ENCODE measurements at regions not wholly inside any gene's neighbourhood (a gene's known extent, or its start where the extent isn't known, plus 50 kb on each side); places are given as distances from the start of the nearest gene placed in this dataset.

DNA sequence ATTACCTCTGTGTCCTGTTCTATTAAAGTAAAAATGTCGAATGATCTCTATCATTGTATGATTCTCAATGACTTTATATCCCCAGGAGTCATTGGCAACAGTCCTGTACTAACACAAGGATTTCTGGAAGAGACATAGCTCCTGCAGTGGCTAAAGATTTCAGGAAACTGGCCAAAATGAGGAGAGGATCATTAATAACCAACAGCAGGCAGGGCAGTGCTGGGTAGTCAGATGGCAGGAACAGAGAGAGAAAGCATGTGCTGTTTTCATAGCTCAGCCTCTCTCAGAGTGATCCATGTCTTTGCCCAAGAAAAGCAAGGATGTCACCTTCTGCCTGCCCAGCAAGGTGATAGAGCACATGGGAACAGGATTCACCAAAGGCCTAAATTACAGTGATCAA, 604.7 kb upstream of the PLXNA2 start:
- H3K9ac ChIP-seq (ENCODE audit: low read length in 5 of 5) = no peak overlapping the region
- no peaks in the 10 kb centered on the region for H3K9me3 ChIP-seq (ENCODE audit: control insufficient read depth in 5 of 5, low read length in 5 of 5)
- H3K27me3 ChIP-seq (ENCODE audit: control insufficient read depth in 5 of 5, insufficient read depth in 4 of 5, low read length in 5 of 5) = peaks cover 0 to 2% (median 0%) of the 10 kb centered on the region in 5 donors
- no peaks in the 10 kb centered on the region for H3K4me1 ChIP-seq (ENCODE audit: control insufficient read depth in 5 of 5, insufficient read depth in 5 of 5, low read length in 5 of 5)
- H3K4me3 ChIP-seq (ENCODE audit: low read depth in 1 of 5, low read length in 5 of 5) = no peak overlapping the region
- H3K27ac ChIP-seq (ENCODE audit: low read depth, low read length) = no peak overlapping the region
- no peaks in the 10 kb centered on the region for H3K36me3 ChIP-seq (ENCODE audit: control insufficient read depth in 5 of 5, insufficient read depth in 5 of 5, low read length in 5 of 5)

DNA sequence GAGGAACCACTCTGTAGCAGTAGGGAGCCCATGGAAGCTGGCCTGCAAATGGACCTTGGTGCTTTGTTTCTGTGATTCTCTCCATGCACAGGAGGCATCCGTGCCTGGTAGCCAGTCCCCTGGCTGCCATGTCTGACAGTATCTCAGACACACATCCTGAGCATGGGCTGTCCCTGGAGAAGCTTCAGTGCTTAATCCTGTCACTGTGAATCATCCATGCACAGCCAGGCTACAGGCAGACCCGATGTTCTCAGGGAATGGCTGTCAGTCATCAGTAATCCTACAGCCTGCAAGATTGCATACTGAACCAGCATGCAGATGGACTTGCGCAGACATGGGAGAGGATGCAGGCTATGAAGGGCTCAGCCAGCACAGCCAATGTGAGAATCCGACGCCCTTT, 606.3 kb upstream of the PLXNA2 start:
- no peaks in the 10 kb centered on the region for H3K9me3 ChIP-seq (ENCODE audit: control insufficient read depth in 5 of 5, low read length in 5 of 5)

DNA sequence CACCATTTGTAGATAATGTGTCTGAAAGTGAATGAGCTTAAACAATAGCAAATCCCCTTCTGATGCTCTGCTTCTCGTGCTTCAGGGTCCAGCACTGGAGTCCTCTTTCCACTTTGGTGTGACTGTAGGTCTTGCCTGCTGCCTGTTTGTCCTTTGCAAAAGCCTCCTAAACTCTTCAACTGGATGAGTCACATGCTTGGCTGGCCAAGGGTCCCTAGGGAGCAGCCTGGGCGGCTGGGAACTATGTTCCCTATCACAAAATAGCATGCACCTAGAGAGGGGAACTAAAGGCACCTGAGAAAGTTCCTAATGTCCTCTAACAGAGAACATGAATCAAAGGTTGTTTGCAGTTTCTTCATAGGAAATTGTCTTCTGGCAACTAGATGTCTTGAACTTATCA, 607.2 kb upstream of the PLXNA2 start:
- Histone ChIP-seq H3K27me3 (ENCODE audit: control insufficient read depth in 5 of 5, insufficient read depth in 4 of 5, low read length in 5 of 5) (peaks cover 0 to 2% (median 0%) of the 10 kb centered on the region in 5 donors), H3K36me3 (ENCODE audit: control insufficient read depth in 5 of 5, insufficient read depth in 5 of 5, low read length in 5 of 5) (no peaks in the 10 kb centered on the region), H3K4me1 (ENCODE audit: control insufficient read depth in 5 of 5, insufficient read depth in 5 of 5, low read length in 5 of 5) (no peaks in the 10 kb centered on the region), H3K9ac (ENCODE audit: low read length in 5 of 5) (no peak overlapping the region), H3K4me3 (ENCODE audit: low read depth in 1 of 5, low read length in 5 of 5) (no peak overlapping the region), H3K27ac (ENCODE audit: low read depth, low read length) (no peak overlapping the region), H3K9me3 (ENCODE audit: control insufficient read depth in 5 of 5, low read length in 5 of 5) (no peaks in the 10 kb centered on the region)

More for the DNA sequence above, 606.3 kb upstream of the PLXNA2 start:
- H3K36me3 ChIP-seq (ENCODE audit: control insufficient read depth in 5 of 5, insufficient read depth in 5 of 5, low read length in 5 of 5) = no peaks in the 10 kb centered on the region
- no peak overlapping the region for H3K27ac ChIP-seq (ENCODE audit: low read depth, low read length)
- H3K27me3 ChIP-seq (ENCODE audit: control insufficient read depth in 5 of 5, insufficient read depth in 4 of 5, low read length in 5 of 5) = peaks cover 0 to 2% (median 0%) of the 10 kb centered on the region in 5 donors
- no peak overlapping the region for H3K4me3 ChIP-seq (ENCODE audit: low read depth in 1 of 5, low read length in 5 of 5)
- no peak overlapping the region for H3K9ac ChIP-seq (ENCODE audit: low read length in 5 of 5)
- H3K4me1 ChIP-seq (ENCODE audit: control insufficient read depth in 5 of 5, insufficient read depth in 5 of 5, low read length in 5 of 5) = no peaks in the 10 kb centered on the region

DNA sequence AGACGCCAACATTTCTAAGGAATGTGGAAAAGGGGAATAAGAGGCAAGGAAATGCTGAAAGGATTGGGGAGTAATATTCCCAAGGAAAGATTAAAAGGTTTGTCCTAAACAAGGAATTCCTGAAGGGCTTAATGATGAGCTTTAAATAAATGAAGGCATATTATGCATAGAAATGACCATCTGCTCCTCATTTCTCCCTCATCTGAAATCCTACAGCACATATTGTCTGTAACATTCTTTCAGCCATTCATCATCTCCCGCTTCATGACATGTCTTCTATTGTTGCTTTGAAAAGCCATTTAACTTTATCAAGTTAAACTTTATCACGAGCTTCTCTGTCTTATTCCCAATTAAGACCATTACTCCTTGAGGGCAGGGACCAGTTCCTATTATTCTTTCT, 608.7 kb upstream of the PLXNA2 start:
- no peaks in the 10 kb centered on the region for H3K4me1 ChIP-seq (ENCODE audit: control insufficient read depth in 5 of 5, insufficient read depth in 5 of 5, low read length in 5 of 5)
- no peak overlapping the region for H3K27ac ChIP-seq (ENCODE audit: low read depth, low read length)
- H3K27me3 ChIP-seq (ENCODE audit: control insufficient read depth in 5 of 5, insufficient read depth in 4 of 5, low read length in 5 of 5) = peaks cover 0 to 2% (median 0%) of the 10 kb centered on the region in 5 donors
- no peaks in the 10 kb centered on the region for H3K9me3 ChIP-seq (ENCODE audit: control insufficient read depth in 5 of 5, low read length in 5 of 5)
- no peaks in the 10 kb centered on the region for H3K36me3 ChIP-seq (ENCODE audit: control insufficient read depth in 5 of 5, insufficient read depth in 5 of 5, low read length in 5 of 5)
- no peak overlapping the region for H3K4me3 ChIP-seq (ENCODE audit: low read depth in 1 of 5, low read length in 5 of 5)
- H3K9ac ChIP-seq (ENCODE audit: low read length in 5 of 5) = no peak overlapping the region

DNA sequence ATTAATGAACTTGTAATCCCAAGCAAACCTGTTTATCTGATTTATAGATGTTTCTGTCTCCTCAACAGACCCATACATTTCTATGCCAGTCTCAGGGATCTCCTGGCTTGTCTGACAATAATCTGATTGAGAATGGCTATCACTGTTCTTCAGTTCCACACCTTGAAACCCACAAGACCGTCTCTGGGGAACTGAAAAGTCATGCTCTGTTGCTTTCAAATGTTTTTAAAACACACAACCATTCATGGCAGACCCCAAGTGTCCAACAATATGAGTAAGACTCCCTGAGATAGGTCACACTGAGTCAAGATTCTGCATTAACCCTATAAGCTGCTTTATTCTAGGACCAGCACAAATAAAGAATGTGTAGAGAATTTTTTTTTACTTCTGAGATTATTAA, 611.2 kb upstream of the PLXNA2 start:
- Histone ChIP-seq H3K27ac (ENCODE audit: low read depth, low read length) (no peak overlapping the region), H3K4me1 (ENCODE audit: control insufficient read depth in 5 of 5, insufficient read depth in 5 of 5, low read length in 5 of 5) (no peaks in the 10 kb centered on the region), H3K9ac (ENCODE audit: low read length in 5 of 5) (no peak overlapping the region), H3K4me3 (ENCODE audit: low read depth in 1 of 5, low read length in 5 of 5) (no peak overlapping the region), H3K27me3 (ENCODE audit: control insufficient read depth in 5 of 5, insufficient read depth in 4 of 5, low read length in 5 of 5) (peaks cover 0 to 2% (median 0%) of the 10 kb centered on the region in 5 donors), H3K9me3 (ENCODE audit: control insufficient read depth in 5 of 5, low read length in 5 of 5) (no peaks in the 10 kb centered on the region), H3K36me3 (ENCODE audit: control insufficient read depth in 5 of 5, insufficient read depth in 5 of 5, low read length in 5 of 5) (no peaks in the 10 kb centered on the region)

DNA sequence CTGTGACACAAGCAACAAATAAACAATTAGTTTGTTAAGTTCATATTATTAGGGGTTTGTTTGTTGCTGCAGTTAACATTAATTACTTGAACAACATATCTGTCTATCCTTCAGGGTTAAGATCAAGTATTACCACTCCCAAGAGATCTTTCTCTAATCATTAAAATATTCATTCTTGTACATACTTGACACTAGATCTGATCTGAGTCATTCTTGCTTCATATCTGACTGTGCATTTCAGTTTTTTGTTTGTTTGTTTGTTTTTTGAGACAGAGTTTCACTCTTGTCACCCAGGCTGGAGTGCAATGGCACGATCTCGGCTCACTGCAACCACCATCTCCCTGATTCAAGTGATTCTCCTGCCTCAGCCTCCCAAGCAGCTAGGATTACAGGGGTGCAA, 613.3 kb upstream of the PLXNA2 start:
- H3K4me1 ChIP-seq (ENCODE audit: control insufficient read depth in 5 of 5, insufficient read depth in 5 of 5, low read length in 5 of 5) = no peaks in the 10 kb centered on the region
- H3K36me3 ChIP-seq (ENCODE audit: control insufficient read depth in 5 of 5, insufficient read depth in 5 of 5, low read length in 5 of 5) = no peaks in the 10 kb centered on the region
- no peaks in the 10 kb centered on the region for H3K27me3 ChIP-seq (ENCODE audit: control insufficient read depth in 5 of 5, insufficient read depth in 4 of 5, low read length in 5 of 5)
- no peak overlapping the region for H3K9ac ChIP-seq (ENCODE audit: low read length in 5 of 5)
- no peaks in the 10 kb centered on the region for H3K9me3 ChIP-seq (ENCODE audit: control insufficient read depth in 5 of 5, low read length in 5 of 5)
- H3K4me3 ChIP-seq (ENCODE audit: low read depth in 1 of 5, low read length in 5 of 5) = no peak overlapping the region
- H3K27ac ChIP-seq (ENCODE audit: low read depth, low read length) = no peak overlapping the region

DNA sequence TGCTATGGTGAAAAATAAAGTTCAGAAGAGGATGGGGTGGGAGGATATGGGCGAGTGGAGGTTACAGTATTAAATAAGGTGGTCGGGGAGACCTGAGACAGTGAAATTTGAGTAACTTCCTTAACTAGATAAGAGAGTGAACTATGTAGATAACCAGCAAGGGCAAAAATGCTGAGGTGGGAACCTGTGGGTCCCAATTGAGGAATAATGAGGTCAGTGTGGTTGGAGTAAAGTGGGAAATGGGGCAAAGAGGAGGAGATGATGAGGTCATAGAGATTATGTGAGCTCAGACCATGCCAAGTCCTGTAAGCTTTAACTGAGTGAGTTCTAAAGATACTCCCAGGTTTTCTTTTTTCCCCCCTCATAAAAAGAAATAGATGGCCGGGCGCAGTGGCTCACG, 614.6 kb upstream of the PLXNA2 start:
- H3K9ac ChIP-seq (ENCODE audit: low read length in 5 of 5) = no peak overlapping the region
- no peaks in the 10 kb centered on the region for H3K9me3 ChIP-seq (ENCODE audit: control insufficient read depth in 5 of 5, low read length in 5 of 5)
- H3K4me3 ChIP-seq (ENCODE audit: low read depth in 1 of 5, low read length in 5 of 5) = no peak overlapping the region
- H3K36me3 ChIP-seq (ENCODE audit: control insufficient read depth in 5 of 5, insufficient read depth in 5 of 5, low read length in 5 of 5) = no peaks in the 10 kb centered on the region
- no peaks in the 10 kb centered on the region for H3K4me1 ChIP-seq (ENCODE audit: control insufficient read depth in 5 of 5, insufficient read depth in 5 of 5, low read length in 5 of 5)
- no peak overlapping the region for H3K27ac ChIP-seq (ENCODE audit: low read depth, low read length)
- no peaks in the 10 kb centered on the region for H3K27me3 ChIP-seq (ENCODE audit: control insufficient read depth in 5 of 5, insufficient read depth in 4 of 5, low read length in 5 of 5)

DNA sequence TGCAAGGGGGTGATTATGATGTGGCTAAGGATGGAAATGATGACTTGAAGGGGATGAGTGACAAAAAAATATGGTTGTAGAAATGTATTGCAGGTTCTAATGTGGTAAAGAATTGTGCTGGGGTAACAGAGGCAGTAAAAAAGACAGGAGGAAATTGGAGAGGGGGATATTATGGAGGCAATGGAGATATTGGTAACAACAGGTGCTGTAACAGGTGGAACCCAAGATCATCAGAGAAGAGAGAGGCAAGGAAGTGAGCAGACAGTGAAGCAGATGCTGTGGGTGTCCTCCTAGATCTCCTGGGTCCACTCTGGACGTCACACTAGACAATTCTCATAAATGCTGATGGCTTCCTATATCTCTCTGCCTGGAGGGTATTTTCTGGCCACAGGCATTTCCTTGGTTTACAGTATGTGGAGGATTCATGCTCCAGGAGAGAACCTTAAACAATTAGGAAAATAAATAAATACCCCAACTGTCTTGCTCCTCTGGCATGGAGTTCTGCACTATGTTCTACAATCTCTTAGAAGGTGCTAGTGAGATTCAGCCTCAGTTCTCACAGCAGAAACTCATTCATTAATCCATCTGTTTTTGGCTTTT, 620.3 kb upstream of the PLXNA2 start:
- no peak overlapping the region for H3K9ac ChIP-seq (ENCODE audit: low read length in 5 of 5)

DNA sequence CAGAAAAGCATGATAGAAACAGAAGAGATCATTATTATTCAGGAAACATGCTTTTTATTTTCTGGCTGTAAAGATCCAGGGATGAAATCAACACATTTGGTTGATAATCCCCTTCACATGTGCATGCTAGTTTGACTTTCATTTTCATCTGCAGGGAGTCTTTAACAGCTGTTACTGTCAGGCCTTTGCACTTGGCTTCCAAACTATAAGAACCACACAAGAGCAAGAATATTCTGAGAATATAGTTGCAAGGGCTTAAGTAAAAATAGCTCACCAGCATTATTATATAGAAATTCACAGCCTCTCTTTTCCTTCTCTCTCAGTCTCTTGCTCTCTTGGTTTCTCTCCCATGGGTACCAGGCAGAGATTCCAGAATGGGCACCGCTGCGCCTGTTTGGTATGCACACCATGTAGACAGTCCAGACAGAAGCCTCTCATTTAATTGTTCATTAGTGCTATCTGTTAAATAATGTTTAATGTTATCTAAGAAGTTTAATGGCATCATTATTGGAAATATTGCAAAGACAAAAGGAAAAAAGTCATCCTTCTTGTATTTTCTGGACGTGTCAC, 622.3 kb upstream of the PLXNA2 start:
- Histone ChIP-seq H3K9me3 (ENCODE audit: control insufficient read depth in 5 of 5, low read length in 5 of 5) (peaks cover 0 to 4% (median 0%) of the 10 kb centered on the region in 5 donors), H3K4me1 (ENCODE audit: control insufficient read depth in 5 of 5, insufficient read depth in 5 of 5, low read length in 5 of 5) (no peaks in the 10 kb centered on the region), H3K9ac (ENCODE audit: low read length in 5 of 5) (no peak overlapping the region), H3K27me3 (ENCODE audit: control insufficient read depth in 5 of 5, insufficient read depth in 4 of 5, low read length in 5 of 5) (no peaks in the 10 kb centered on the region), H3K36me3 (ENCODE audit: control insufficient read depth in 5 of 5, insufficient read depth in 5 of 5, low read length in 5 of 5) (no peaks in the 10 kb centered on the region), H3K4me3 (ENCODE audit: low read depth in 1 of 5, low read length in 5 of 5) (no peak overlapping the region), H3K27ac (ENCODE audit: low read depth, low read length) (no peak overlapping the region)

More for the DNA sequence above, 620.3 kb upstream of the PLXNA2 start:
- Histone ChIP-seq H3K4me1 (ENCODE audit: control insufficient read depth in 5 of 5, insufficient read depth in 5 of 5, low read length in 5 of 5) (no peaks in the 10 kb centered on the region), H3K27ac (ENCODE audit: low read depth, low read length) (no peak overlapping the region), H3K36me3 (ENCODE audit: control insufficient read depth in 5 of 5, insufficient read depth in 5 of 5, low read length in 5 of 5) (no peaks in the 10 kb centered on the region), H3K27me3 (ENCODE audit: control insufficient read depth in 5 of 5, insufficient read depth in 4 of 5, low read length in 5 of 5) (no peaks in the 10 kb centered on the region), H3K4me3 (ENCODE audit: low read depth in 1 of 5, low read length in 5 of 5) (no peak overlapping the region), H3K9me3 (ENCODE audit: control insufficient read depth in 5 of 5, low read length in 5 of 5) (no peaks in the 10 kb centered on the region)

DNA sequence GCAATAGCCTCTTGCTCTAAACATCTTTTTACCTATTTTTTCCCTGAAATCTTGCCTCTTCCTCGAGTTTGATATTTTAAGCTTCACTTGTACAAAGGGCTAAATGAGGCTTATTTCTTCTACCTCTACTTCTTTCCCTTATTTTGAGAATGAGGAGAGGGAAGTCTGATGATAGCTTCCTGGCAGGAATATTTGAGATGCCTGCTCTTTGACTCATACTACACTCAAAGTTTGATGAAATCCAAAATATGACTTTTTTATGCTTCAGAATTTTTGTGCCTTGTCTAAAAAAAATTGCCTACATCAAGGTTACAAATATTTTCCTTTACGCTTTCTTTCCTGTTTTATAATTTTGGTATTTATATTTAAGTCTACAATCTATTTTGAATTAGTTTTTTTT, 624.4 kb upstream of the PLXNA2 start:
- no peak overlapping the region for H3K27ac ChIP-seq (ENCODE audit: low read depth, low read length)
- H3K36me3 ChIP-seq (ENCODE audit: control insufficient read depth in 5 of 5, insufficient read depth in 5 of 5, low read length in 5 of 5) = no peaks in the 10 kb centered on the region
- H3K9me3 ChIP-seq (ENCODE audit: control insufficient read depth in 5 of 5, low read length in 5 of 5) = peaks cover 0 to 4% (median 0%) of the 10 kb centered on the region in 5 donors
- no peak overlapping the region for H3K4me3 ChIP-seq (ENCODE audit: low read depth in 1 of 5, low read length in 5 of 5)
- no peaks in the 10 kb centered on the region for H3K4me1 ChIP-seq (ENCODE audit: control insufficient read depth in 5 of 5, insufficient read depth in 5 of 5, low read length in 5 of 5)
- H3K27me3 ChIP-seq (ENCODE audit: control insufficient read depth in 5 of 5, insufficient read depth in 4 of 5, low read length in 5 of 5) = no peaks in the 10 kb centered on the region
- no peak overlapping the region for H3K9ac ChIP-seq (ENCODE audit: low read length in 5 of 5)
